Ishikawa (cell line): ENCODE measurements at regions not wholly inside any gene's neighbourhood (a gene's known extent, or its start where the extent isn't known, plus 50 kb on each side); places are given as distances from the start of the nearest gene placed in this dataset.

ENCODE experiments used
- CEBPB ChIP-seq: IDR thresholded peaks from 2 replicates; pipeline ENCODE4 v1.6.1; 2012
- CREB1 ChIP-seq: IDR thresholded peaks from 2 replicates; pipeline ENCODE4 v1.6.1; 2012; ENCODE audit warnings: low read depth
- EGR1 ChIP-seq: IDR thresholded peaks from 2 replicates; pipeline ENCODE4 v1.6.1; 2012
- EP300 ChIP-seq: IDR thresholded peaks from 2 replicates; pipeline ENCODE4 v1.6.1; 2012; ENCODE audit warnings: borderline replicate concordance
- FOXM1 ChIP-seq: IDR thresholded peaks from 2 replicates; pipeline ENCODE4 v1.6.1; 2012; ENCODE audit warnings: low read depth, borderline replicate concordance
- MAX ChIP-seq: IDR thresholded peaks from 2 replicates; pipeline ENCODE4 v1.6.1; 2012
- NFIC ChIP-seq: IDR thresholded peaks from 2 replicates; pipeline ENCODE4 v1.6.1; 2012
- RAD21 ChIP-seq: IDR thresholded peaks from 2 replicates; pipeline ENCODE4 v1.6.1; 2012; ENCODE audit warnings: low read depth
- REST ChIP-seq: IDR thresholded peaks from 2 replicates; pipeline ENCODE4 v1.6.1; 2012; ENCODE audit warnings: low read depth, mild to moderate bottlenecking
- TAF1 ChIP-seq: IDR thresholded peaks from 2 replicates; pipeline ENCODE4 v1.6.1; 2012; ENCODE audit warnings: low read depth, mild to moderate bottlenecking
- TCF12 ChIP-seq: IDR thresholded peaks from 2 replicates; pipeline ENCODE4 v1.6.1; 2012; ENCODE audit warnings: low read depth
- TEAD4 ChIP-seq: IDR thresholded peaks from 2 replicates; pipeline ENCODE4 v1.6.1; 2012
- USF1 ChIP-seq: IDR thresholded peaks from 2 replicates; pipeline ENCODE4 v1.6.1; 2012
- YY1 ChIP-seq: IDR thresholded peaks from 2 replicates; pipeline ENCODE4 v1.6.1; 2012; ENCODE audit warnings: low read depth
- ZBTB7A ChIP-seq: IDR thresholded peaks from 2 replicates; pipeline ENCODE4 v1.6.1; 2012; ENCODE audit warnings: low read depth

- TF ChIP-seq TEAD4 (no peak), USF1 (no peak), ZBTB7A (no peak), NFIC (no peak), MAX (no peak), YY1 (no peak), EP300 (no peak), EGR1 (no peak), FOXM1 (no peak), REST (no peak), TAF1 (no peak), CEBPB (no peak), CREB1 (no peak), RAD21 (no peak)
Measured at GRCh38 chr2:173851141-173851641, 114.0 kb downstream of the SP3 start.

GRCh38 chr2:173854141-173854540, 111.0 kb downstream of the SP3 start:
- TF ChIP-seq MAX: no peak
- TF ChIP-seq CREB1: no peak
- no peak for TF ChIP-seq NFIC
- TF ChIP-seq TEAD4: no peak
- no peak for TF ChIP-seq USF1
- TF ChIP-seq CEBPB: no peak

- TF ChIP-seq TAF1 (no peak), RAD21 (no peak), NFIC (no peak), EGR1 (no peak), CEBPB (no peak), YY1 (no peak), TCF12 (no peak), REST (no peak), USF1 (no peak), FOXM1 (no peak), ZBTB7A (no peak), EP300 (no peak), TEAD4 (no peak)
Measured at GRCh38 chr2:173854840-173855239, 110.3 kb downstream of the SP3 start.

GRCh38 chr2:173855661-173856060, 109.5 kb downstream of the SP3 start:
- no peak for TF ChIP-seq CEBPB
- TF ChIP-seq TCF12: no peak
- TF ChIP-seq TEAD4: no peak
- no peak for TF ChIP-seq CREB1
- no peak for TF ChIP-seq MAX
- TF ChIP-seq EGR1: no peak
